ENCODE measurements at regions not wholly inside any gene's neighbourhood (a gene's known extent, or its start where the extent isn't known, plus 50 kb on each side); places are given as distances from the start of the nearest gene placed in this dataset.

DNA sequence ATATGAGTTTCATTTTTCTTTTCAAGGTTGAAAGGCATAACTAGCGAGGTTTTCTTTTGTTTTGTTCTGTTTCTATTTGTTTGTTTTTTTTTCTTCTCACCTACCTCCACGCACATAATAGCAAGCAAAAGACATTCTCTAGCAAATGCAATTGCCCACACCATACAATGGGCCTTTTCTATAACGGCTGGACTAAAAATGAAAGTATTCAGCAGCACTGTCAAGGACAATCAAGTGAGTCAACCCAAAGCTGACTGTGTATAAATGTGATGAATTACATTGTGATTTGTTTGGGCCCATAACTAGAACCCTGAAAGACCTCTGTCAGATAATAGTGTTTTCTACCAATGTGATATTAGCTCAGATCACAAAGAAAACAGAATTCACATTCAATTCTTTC lies 496.7 kb downstream of the RNF144B start:
- 93% methylated on average over 3 of the region's 3 CpGs; no CpG with 5 or more reads in 1 of the 2 experiments for WGBS, 2 experiments (ENCODE audit: extremely low coverage in 1 of 2, insufficient coverage in 1 of 2, insufficient read length in 1 of 2, insufficient replicate concordance in 2 of 2, low coverage in 1 of 2, low lambda C conversion rate in 2 of 2, missing lambda C conversion rate in 1 of 2)

More for the DNA sequence above, 496.7 kb downstream of the RNF144B start:
- no peak overlapping the region for H2BK20ac ChIP-seq (ENCODE audit: low read length)
- H3K9me3 ChIP-seq (ENCODE audit: insufficient read depth in 2 of 2, low read depth in 1 of 2, low read length in 1 of 2), result 0 out of 4 replicates have a peak, but pooled peaks cover 0 to 3% of the 10 kb centered on the region in 2 experiments
- H3K4me1 ChIP-seq (replicated peaks in 1 of 4; ENCODE audit: control insufficient read depth in 3 of 4, insufficient read depth in 4 of 4, low read length in 3 of 4), result no peaks in the 10 kb centered on the region
- H4K20me1 ChIP-seq (replicated peaks in 1 of 2; ENCODE audit: control insufficient read depth in 1 of 2, insufficient read depth in 2 of 2, low read length in 2 of 2), result no peaks in the 10 kb centered on the region
- ChIA-PET CTCF (ENCODE audit: partially characterized antibody) (no interaction called here), POLR2A (ENCODE audit: partially characterized antibody) (no interaction called here)
- H3K56ac ChIP-seq (replicated peaks; ENCODE audit: insufficient read length, low read depth, low read length), result no peak overlapping the region
- H3K9ac ChIP-seq (replicated peaks in 1 of 4; ENCODE audit: extremely low read depth in 1 of 4, low read depth in 3 of 4, low read length in 3 of 4), result no peak overlapping the region
- no peak overlapping the region for H3K4me3 ChIP-seq (ENCODE audit: extremely low read depth in 1 of 4, insufficient read depth in 2 of 4, low read depth in 3 of 4, low read length in 4 of 4)
- H3K79me1 ChIP-seq (ENCODE audit: low read depth, low read length), result no peaks in the 10 kb centered on the region
- no peak overlapping the region for H2BK15ac ChIP-seq (ENCODE audit: low read length)
- H3K23ac ChIP-seq (ENCODE audit: insufficient read length), result no peak overlapping the region
- no peak overlapping the region for H2BK120ac ChIP-seq (replicated peaks; ENCODE audit: low read depth, low read length)
- no peak overlapping the region for H3K4me2 ChIP-seq (ENCODE audit: insufficient read depth in 1 of 2, low read depth in 2 of 2, low read length in 2 of 2)
- no peak overlapping the region for H2AFZ ChIP-seq (ENCODE audit: low read length)
- H2BK5ac ChIP-seq (ENCODE audit: low read depth, low read length), result no peak overlapping the region
- FAIRE-seq (no peak), DNase-seq (ENCODE audit: low read depth in 1 of 2, low spot score in 2 of 2) (no peak)
- H3K36me3 ChIP-seq (ENCODE audit: control insufficient read depth in 2 of 4, insufficient read depth in 4 of 4, low read length in 3 of 4), result no peaks in the 10 kb centered on the region; a peak in 1 of 8 replicates
- H4K8ac ChIP-seq (ENCODE audit: extremely low read depth, insufficient read depth, low read length), result no peak overlapping the region
- H3K27me3 ChIP-seq (replicated peaks in 1 of 4; ENCODE audit: control insufficient read depth in 3 of 4, extremely low read depth in 1 of 4, insufficient read depth in 3 of 4, low read length in 3 of 4), result no peaks in the 10 kb centered on the region
- no peak overlapping the region for H3K27ac ChIP-seq (ENCODE audit: low read depth, low read length)
- no peak overlapping the region for H3K18ac ChIP-seq (ENCODE audit: extremely low read depth, low read length)
- no peak overlapping the region for H2BK12ac ChIP-seq (ENCODE audit: low read depth, low read length)
- H3K4ac ChIP-seq (replicated peaks; ENCODE audit: insufficient read length, low read depth, low read length), result no peak overlapping the region
- no peak overlapping the region for H2AK5ac ChIP-seq (ENCODE audit: low read depth, low read length)
- H3K23me2 ChIP-seq (ENCODE audit: low read depth, low read length), result no peaks in the 10 kb centered on the region
- no peak overlapping the region for H4K5ac ChIP-seq (ENCODE audit: insufficient read length, low read depth, low read length)
- H3K79me2 ChIP-seq (ENCODE audit: control insufficient read depth in 1 of 2, insufficient read depth in 2 of 2, low read length in 2 of 2), result no peaks in the 10 kb centered on the region
- H4K91ac ChIP-seq (replicated peaks; ENCODE audit: insufficient read length, low read length), result no peak overlapping the region
- H3K14ac ChIP-seq (ENCODE audit: insufficient read length), result no peak overlapping the region
- TF ChIP-seq CHD2 (IDR thresholded peaks at IDR 0.05; ENCODE audit: low read length) (no peak), HDAC2 (IDR thresholded peaks at IDR 0.05; ENCODE audit: borderline replicate concordance in 1 of 2, low read depth in 2 of 2, low read length in 2 of 2) (no peak), SRF (IDR thresholded peaks at IDR 0.05; ENCODE audit: low read depth, low read length) (no peak), POLR2AphosphoS5 (IDR thresholded peaks at IDR 0.05; ENCODE audit: low read depth, low read length) (no peak), GABPA (IDR thresholded peaks at IDR 0.05; ENCODE audit: borderline replicate concordance, insufficient read depth, low read length) (no peak), TCF12 (IDR thresholded peaks at IDR 0.05; ENCODE audit: low read depth, low read length) (no peak)

Data from H1 (cell line).